MCF 10A (cell line): ENCODE measurements at regions not wholly inside any gene's neighbourhood (a gene's known extent, or its start where the extent isn't known, plus 50 kb on each side); places are given as distances from the start of the nearest gene placed in this dataset.

ENCODE experiments used
- BruUV-seq: library from RNA; stranded (reverse); fragments of 400-500 nt; replicated peaks from 2 replicates; lab custom pipeline; 2021; lab: Mats Ljungman, UMichigan
- CTCF ChIA-PET: fragments of 300-600 bp; sonication (Branson Sonifier 250); formaldehyde crosslinking; extraction: SDS; loops from one replicate; lab custom pipeline; 2021; ENCODE audit warnings: antibody characterized with exemption, inconsistent platforms; lab: Yijun Ruan, JAX
- POLR2A ChIA-PET: fragments of 300-600, 350-650 bp; sonication (Branson Sonifier 250); formaldehyde crosslinking; extraction: SDS; loops from one replicate; lab custom pipeline; 2020; ENCODE audit warnings: antibody characterized with exemption, inconsistent platforms; lab: Yijun Ruan, JAX
- DNase-seq: peaks from one replicate; pipeline ENCODE4 v3.0.0-alpha.2; 2018; ENCODE audit not compliant: unreplicated experiment
- H3K27ac Mint-ChIP-seq: one replicate; pipeline ENCODE4 v1.8.0; 2022; ENCODE audit warnings: mild to moderate bottlenecking, low read depth, mixed read lengths; ENCODE audit not compliant: unreplicated experiment
- H3K27me3 Mint-ChIP-seq: one replicate; pipeline ENCODE4 v1.8.0; 2022; ENCODE audit warnings: mixed read lengths; ENCODE audit not compliant: insufficient read depth, unreplicated experiment
- H3K36me3 Mint-ChIP-seq: one replicate; pipeline ENCODE4 v1.8.0; 2022; ENCODE audit warnings: mild to moderate bottlenecking, moderate library complexity, mixed read lengths; ENCODE audit not compliant: insufficient read depth, unreplicated experiment
- H3K4me1 Mint-ChIP-seq: one replicate; pipeline ENCODE4 v1.8.0; 2022; ENCODE audit warnings: mixed read lengths; ENCODE audit not compliant: insufficient read depth, unreplicated experiment
- H3K4me3 Mint-ChIP-seq: one replicate; pipeline ENCODE4 v1.8.0; 2022; ENCODE audit warnings: mild to moderate bottlenecking, moderate library complexity, mixed read lengths; ENCODE audit not compliant: unreplicated experiment
- H3K9me3 Mint-ChIP-seq: one replicate; pipeline ENCODE4 v1.8.0; 2022; ENCODE audit warnings: mixed read lengths; ENCODE audit not compliant: unreplicated experiment
- CTCF ChIP-seq: fragments of 200-600 bp; IDR thresholded peaks from one replicate; pipeline ENCODE4 v1.8.0; 2022; ENCODE audit warnings: antibody characterized with exemption, mild to moderate bottlenecking; ENCODE audit not compliant: unreplicated experiment
- intact Hi-C: fragments of 100-400 bp; cut with micrococcal nuclease; formaldehyde crosslinking; loops from 2 replicates; pipeline ENCODE4 v1.14.1; 2022

- no TSS peak for BruUV-seq
- CTCF ChIA-PET, result no interaction called here
Measured at GRCh38 chr10:7470371-7470770, 59.5 kb upstream of the SFMBT2 start.

GRCh38 chr10:7467031-7467667 lies 56.3 kb upstream of the SFMBT2 start:
- Mint-ChIP-seq H3K9me3 (no peaks in the 10 kb centered on the region), H3K27me3 (no peaks in the 10 kb centered on the region), H3K27ac (no peak overlapping the region), H3K4me1 (peaks cover 16% of the 10 kb centered on the region), H3K4me3 (no peak overlapping the region), H3K36me3 (no peaks in the 10 kb centered on the region)
- TF ChIP-seq CTCF, result no peak
- intact Hi-C loops, result no loop called here
- no TSS peak for BruUV-seq
- no peak for DNase-seq
- POLR2A ChIA-PET, result interaction anchor here (0.5 kb wide), 1 partner anchor 1782 kb away, joined by 3 read pairs; no protein-coding TSS in a partner anchor
- CTCF ChIA-PET, result no interaction called here

More at GRCh38 chr10:7470371-7470770, 59.5 kb upstream of the SFMBT2 start:
- peaks cover 14% of the 10 kb centered on the region for H3K4me1 Mint-ChIP-seq
- POLR2A ChIA-PET, result interaction anchor here (0.6 kb wide), 1 partner anchor 33 kb away, joined by 3 read pairs; no protein-coding TSS in a partner anchor
- H3K27ac Mint-ChIP-seq, result no peak overlapping the region
- DNase-seq, result no peak
- no peak for TF ChIP-seq CTCF
- H3K36me3 Mint-ChIP-seq, result no peaks in the 10 kb centered on the region
- H3K27me3 Mint-ChIP-seq, result no peaks in the 10 kb centered on the region
- intact Hi-C loops, result no loop called here
- H3K4me3 Mint-ChIP-seq, result no peak overlapping the region
- H3K9me3 Mint-ChIP-seq, result no peaks in the 10 kb centered on the region

- no peak for TF ChIP-seq CTCF
- intact Hi-C loops, result no loop called here
- peaks cover 16% of the 10 kb centered on the region for H3K4me1 Mint-ChIP-seq
- H3K27me3 Mint-ChIP-seq, result no peaks in the 10 kb centered on the region
- no peaks in the 10 kb centered on the region for H3K9me3 Mint-ChIP-seq
- BruUV-seq, result no TSS peak
- H3K4me3 Mint-ChIP-seq, result no peak overlapping the region
- H3K27ac Mint-ChIP-seq, result no peak overlapping the region
- CTCF ChIA-PET, result no interaction called here
- no peak for DNase-seq
- POLR2A ChIA-PET, result no interaction called here
- no peaks in the 10 kb centered on the region for H3K36me3 Mint-ChIP-seq
Measured at GRCh38 chr10:7464691-7465090, 53.9 kb upstream of the SFMBT2 start.
